Upper lobe of left lung (tissue), 4 donors: ENCODE measurements at regions not wholly inside any gene's neighbourhood (a gene's known extent, or its start where the extent isn't known, plus 50 kb on each side); places are given as distances from the start of the nearest gene placed in this dataset.

Source experiments
- CTCF ChIP-seq, 6 experiments: fragments of 450-650 bp in 4 of 6; fragments of 200-600 bp in 2 of 6; sonication (generic) in 2 of 6; IDR thresholded peaks; one replicate each; pipeline ENCODE4 v1.5.1; 2016 to 2019; ENCODE audit warnings: antibody characterized with exemption in 6 of 6
- POLR2A ChIP-seq, 4 donors: fragments of 450-650 bp; IDR thresholded peaks; one replicate each; pipeline ENCODE4 v1.5.1; 2016 to 2017; ENCODE audit warnings: antibody characterized with exemption in 4 of 4, mild to moderate bottlenecking in 2 of 4

DNA sequence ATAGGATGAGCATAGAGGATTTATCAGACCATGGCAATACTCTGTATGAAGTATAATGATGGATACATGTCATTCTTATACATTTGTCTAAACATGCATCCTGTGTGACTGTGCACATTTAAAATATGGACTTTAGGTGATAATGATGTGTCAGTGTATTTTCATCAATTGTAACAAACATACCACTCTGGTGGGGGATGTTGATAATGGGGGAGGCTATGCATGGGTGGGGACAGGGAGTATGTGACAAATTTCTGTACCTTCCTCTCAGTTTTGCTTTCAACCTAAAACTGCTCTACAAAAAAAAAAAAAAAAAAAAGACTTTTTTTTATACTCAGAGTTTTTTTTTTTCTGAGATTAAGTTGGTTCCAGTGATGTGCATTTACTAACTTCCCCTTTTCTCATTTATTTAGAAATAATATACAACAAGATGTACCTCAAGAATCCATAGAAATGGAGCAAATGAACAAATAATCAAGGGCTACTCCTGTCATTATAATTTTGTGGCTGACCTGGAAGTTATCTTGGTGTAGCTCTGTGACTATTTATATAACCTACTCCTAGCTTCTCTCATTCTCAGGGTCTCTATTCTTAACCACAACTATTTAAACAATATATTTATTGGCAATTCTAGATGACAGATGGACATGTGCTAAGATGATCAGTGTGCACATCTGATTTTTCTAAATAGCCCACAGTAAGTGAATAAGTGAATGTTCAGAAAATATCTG, 108.9 kb upstream of the ITGA4 start:
- TF ChIP-seq CTCF (IDR thresholded peaks at IDR 0.05) (no peak), POLR2A (IDR thresholded peaks at IDR 0.05) (no peak)
